CD8-positive, alpha-beta memory T cell (primary cell): ENCODE measurements at regions not wholly inside any gene's neighbourhood (a gene's known extent, or its start where the extent isn't known, plus 50 kb on each side); places are given as distances from the start of the nearest gene placed in this dataset.

ENCODE experiments used
- CTCF ChIA-PET: fragments of 350-600 bp; sonication (Branson Sonifier 250); formaldehyde crosslinking; loops from one replicate; lab custom pipeline; 2021; ENCODE audit warnings: antibody characterized with exemption; lab: Charles Lee
- POLR2A ChIA-PET: fragments of 350-600 bp; sonication (Branson Sonifier 250); formaldehyde crosslinking; loops from one replicate; lab custom pipeline; 2021; ENCODE audit warnings: antibody characterized with exemption; lab: Charles Lee
- DNase-seq, 5 donors: peaks; one replicate each; pipeline versions ENCODE4 v3.0.0 to v3.0.0-alpha.2; 2020 to 2022; ENCODE audit warnings: mixed read lengths in 1 of 5
- H3K27ac ChIP-seq: one replicate; pipeline ENCODE4 v1.7.0; 2013; ENCODE audit warnings: low read depth, mild to moderate bottlenecking, low read length, moderate library complexity
- H3K27me3 ChIP-seq: 2 replicates; pipeline ENCODE4 v1.7.0; 2013; ENCODE audit warnings: low read length, mild to moderate bottlenecking; ENCODE audit not compliant: insufficient read depth, poor library complexity, severe bottlenecking
- H3K36me3 ChIP-seq: 2 replicates; pipeline ENCODE4 v1.7.0; 2013; ENCODE audit warnings: mild to moderate bottlenecking, low read length, moderate library complexity; ENCODE audit not compliant: insufficient read depth
- H3K4me1 ChIP-seq: 2 replicates; pipeline ENCODE4 v1.7.0; 2013; ENCODE audit warnings: mild to moderate bottlenecking, low read length, moderate library complexity; ENCODE audit not compliant: insufficient read depth
- H3K4me3 ChIP-seq: 2 replicates; pipeline ENCODE4 v1.7.0; 2013; ENCODE audit warnings: mild to moderate bottlenecking, low read length
- H3K9me3 ChIP-seq: 2 replicates; pipeline ENCODE4 v1.7.0; 2013; ENCODE audit warnings: mild to moderate bottlenecking, low read length
- H3K27ac Mint-ChIP-seq, 8 donors: one replicate each; pipeline ENCODE4 v1.8.0; 2020 to 2021; ENCODE audit warnings: mixed read lengths in 8 of 8, mild to moderate bottlenecking in 6 of 8, inconsistent platforms in 3 of 8, moderate library complexity in 3 of 8
- H3K27me3 Mint-ChIP-seq, 2 donors: one replicate each; pipeline ENCODE4 v1.8.0; 2020 to 2021; ENCODE audit warnings: mixed read lengths in 2 of 2, mild to moderate bottlenecking in 1 of 2, moderate library complexity in 1 of 2
- H3K36me3 Mint-ChIP-seq, 3 donors: one replicate each; pipeline ENCODE4 v1.8.0; 2020 to 2021; ENCODE audit warnings: mixed read lengths in 3 of 3, inconsistent platforms in 1 of 3, mild to moderate bottlenecking in 1 of 3
- H3K4me1 Mint-ChIP-seq, 3 donors: one replicate each; pipeline ENCODE4 v1.8.0; 2020 to 2021; ENCODE audit warnings: mixed read lengths in 3 of 3, inconsistent platforms in 1 of 3, mild to moderate bottlenecking in 1 of 3
- H3K4me3 Mint-ChIP-seq, 7 donors: one replicate each; pipeline ENCODE4 v1.8.0; 2020 to 2021; ENCODE audit warnings: mixed read lengths in 7 of 7, mild to moderate bottlenecking in 6 of 7, moderate library complexity in 4 of 7, inconsistent platforms in 2 of 7
- H3K9me3 Mint-ChIP-seq, 5 donors: one replicate each; pipeline ENCODE4 v1.8.0; 2020 to 2022; ENCODE audit warnings: mixed read lengths in 5 of 5, mild to moderate bottlenecking in 3 of 5, moderate library complexity in 2 of 5, inconsistent platforms in 1 of 5

GRCh38 chr3:137081711-137082110 is 123.9 kb downstream of the IL20RB start:
- Mint-ChIP-seq H3K4me3 (no peak overlapping the region), H3K27ac (no peak overlapping the region), H3K36me3 (no peaks in the 10 kb centered on the region), H3K27me3 (peaks cover 7 to 47% of the 10 kb centered on the region in 2 donors), H3K4me1 (no peaks in the 10 kb centered on the region), H3K9me3 (no peaks in the 10 kb centered on the region)
- DNase-seq = no peak
- Histone ChIP-seq H3K36me3 (no peaks in the 10 kb centered on the region), H3K4me1 (no peaks in the 10 kb centered on the region), H3K27me3 (peaks cover 3% of the 10 kb centered on the region), H3K27ac (no peak overlapping the region), H3K4me3 (no peak overlapping the region), H3K9me3 (no peaks in the 10 kb centered on the region)
- CTCF ChIA-PET = no interaction called here
- POLR2A ChIA-PET = no interaction called here

- Histone ChIP-seq H3K4me3 (no peak overlapping the region), H3K27me3 (peaks cover 3% of the 10 kb centered on the region), H3K4me1 (no peaks in the 10 kb centered on the region), H3K36me3 (no peaks in the 10 kb centered on the region), H3K27ac (no peak overlapping the region), H3K9me3 (no peaks in the 10 kb centered on the region)
- Mint-ChIP-seq H3K27me3 (peaks cover 5 to 41% of the 10 kb centered on the region in 2 donors), H3K36me3 (no peaks in the 10 kb centered on the region), H3K4me1 (no peaks in the 10 kb centered on the region), H3K27ac (no peak overlapping the region), H3K9me3 (no peaks in the 10 kb centered on the region), H3K4me3 (no peak overlapping the region)
- CTCF ChIA-PET = no interaction called here
- POLR2A ChIA-PET = no interaction called here
- DNase-seq = no peak
These were observed 125.0 kb downstream of the IL20RB start for GRCh38 chr3:137082763-137083162.

- CTCF ChIA-PET = no interaction called here
- peaks cover 3% of the 10 kb centered on the region for H3K27me3 ChIP-seq
These were observed 125.5 kb downstream of the IL20RB start for GRCh38 chr3:137083332-137083731.

GRCh38 chr3:137084586-137084985 is 126.8 kb downstream of the IL20RB start:
- no peak for DNase-seq

More at GRCh38 chr3:137083332-137083731, 125.5 kb downstream of the IL20RB start:
- no peak overlapping the region for H3K27ac ChIP-seq
- H3K27ac Mint-ChIP-seq = no peak overlapping the region
- no peak overlapping the region for H3K4me3 Mint-ChIP-seq
- no peaks in the 10 kb centered on the region for H3K4me1 ChIP-seq
- no peaks in the 10 kb centered on the region for H3K36me3 ChIP-seq
- no peak for DNase-seq
- H3K9me3 ChIP-seq = no peaks in the 10 kb centered on the region
- no peaks in the 10 kb centered on the region for H3K4me1 Mint-ChIP-seq
- H3K27me3 Mint-ChIP-seq = peaks cover 5 to 36% of the 10 kb centered on the region in 2 donors
- no peaks in the 10 kb centered on the region for H3K9me3 Mint-ChIP-seq
- POLR2A ChIA-PET = no interaction called here
- H3K4me3 ChIP-seq = no peak overlapping the region
- no peaks in the 10 kb centered on the region for H3K36me3 Mint-ChIP-seq

GRCh38 chr3:137097386-137097785 is 139.6 kb downstream of the IL20RB start:
- Histone ChIP-seq H3K27me3 (peaks cover 4% of the 10 kb centered on the region), H3K27ac (no peak overlapping the region), H3K4me1 (no peaks in the 10 kb centered on the region), H3K9me3 (no peaks in the 10 kb centered on the region), H3K36me3 (no peaks in the 10 kb centered on the region), H3K4me3 (no peak overlapping the region)
- DNase-seq = no peak
- peaks cover 10 to 36% of the 10 kb centered on the region in 2 donors for H3K27me3 Mint-ChIP-seq
- H3K4me1 Mint-ChIP-seq = no peaks in the 10 kb centered on the region
- POLR2A ChIA-PET = no interaction called here
- CTCF ChIA-PET = interaction anchor here (0.6 to 2.4 kb wide), 4 partner anchors 8 to 14 kb away, joined by 3 to 7 read pairs (median 6); no protein-coding TSS in a partner anchor
- no peaks in the 10 kb centered on the region for H3K36me3 Mint-ChIP-seq
- H3K4me3 Mint-ChIP-seq = no peak overlapping the region
- H3K9me3 Mint-ChIP-seq = peaks cover 0 to 8% (median 3%) of the 10 kb centered on the region in 5 donors
- H3K27ac Mint-ChIP-seq = no peak overlapping the region

More at GRCh38 chr3:137084586-137084985, 126.8 kb downstream of the IL20RB start:
- no peaks in the 10 kb centered on the region for H3K4me1 Mint-ChIP-seq
- no peaks in the 10 kb centered on the region for H3K9me3 ChIP-seq
- H3K4me3 Mint-ChIP-seq = no peak overlapping the region
- H3K4me1 ChIP-seq = no peaks in the 10 kb centered on the region
- no peaks in the 10 kb centered on the region for H3K36me3 Mint-ChIP-seq
- H3K27me3 Mint-ChIP-seq = peaks cover 5 to 38% of the 10 kb centered on the region in 2 donors
- POLR2A ChIA-PET = no interaction called here
- no peak overlapping the region for H3K4me3 ChIP-seq
- CTCF ChIA-PET = no interaction called here
- no peaks in the 10 kb centered on the region for H3K9me3 Mint-ChIP-seq
- H3K27ac Mint-ChIP-seq = no peak overlapping the region
- H3K27ac ChIP-seq = no peak overlapping the region
- H3K36me3 ChIP-seq = no peaks in the 10 kb centered on the region
- H3K27me3 ChIP-seq = no peaks in the 10 kb centered on the region

GRCh38 chr3:137097852-137098251 is 140.1 kb downstream of the IL20RB start:
- H3K36me3 ChIP-seq = no peaks in the 10 kb centered on the region
- no peaks in the 10 kb centered on the region for H3K9me3 ChIP-seq
- POLR2A ChIA-PET = no interaction called here
- Mint-ChIP-seq H3K4me3 (no peak overlapping the region), H3K27me3 (peaks cover 9 to 36% of the 10 kb centered on the region in 2 donors), H3K36me3 (no peaks in the 10 kb centered on the region), H3K9me3 (peaks cover 0 to 8% (median 0%) of the 10 kb centered on the region in 5 donors), H3K27ac (no peak overlapping the region), H3K4me1 (no peaks in the 10 kb centered on the region)
- no peak for DNase-seq
- no peaks in the 10 kb centered on the region for H3K4me1 ChIP-seq
- CTCF ChIA-PET = interaction anchor here (0.6 to 2.4 kb wide), 2 partner anchors 9 to 12 kb away, joined by 3 to 7 read pairs; no protein-coding TSS in a partner anchor
- no peak overlapping the region for H3K27ac ChIP-seq
- peaks cover 4% of the 10 kb centered on the region for H3K27me3 ChIP-seq
- H3K4me3 ChIP-seq = no peak overlapping the region

- CTCF ChIA-PET = no interaction called here
These were observed 141.8 kb downstream of the IL20RB start for GRCh38 chr3:137099364-137100219.

GRCh38 chr3:137100326-137100725 is 142.5 kb downstream of the IL20RB start:
- H3K4me3 ChIP-seq = no peak overlapping the region
- no peak for DNase-seq
- H3K9me3 ChIP-seq = no peaks in the 10 kb centered on the region
- H3K4me1 ChIP-seq = peaks cover under 1% of the 10 kb centered on the region
- Mint-ChIP-seq H3K4me3 (no peak overlapping the region), H3K27me3 (peaks cover 9 to 36% of the 10 kb centered on the region in 2 donors), H3K4me1 (no peaks in the 10 kb centered on the region), H3K36me3 (no peaks in the 10 kb centered on the region), H3K27ac (no peak overlapping the region), H3K9me3 (peaks cover 0 to 8% (median 0%) of the 10 kb centered on the region in 5 donors)
- ChIA-PET CTCF (no interaction called here), POLR2A (no interaction called here)
- H3K27me3 ChIP-seq = peaks cover 4% of the 10 kb centered on the region
- H3K36me3 ChIP-seq = no peaks in the 10 kb centered on the region
- H3K27ac ChIP-seq = no peak overlapping the region

More at GRCh38 chr3:137099364-137100219, 141.8 kb downstream of the IL20RB start:
- Histone ChIP-seq H3K36me3 (no peaks in the 10 kb centered on the region), H3K4me3 (no peak overlapping the region), H3K9me3 (no peaks in the 10 kb centered on the region), H3K27me3 (peaks cover 4% of the 10 kb centered on the region), H3K4me1 (no peaks in the 10 kb centered on the region), H3K27ac (no peak overlapping the region)
- POLR2A ChIA-PET = no interaction called here
- no peak for DNase-seq
- Mint-ChIP-seq H3K9me3 (peaks cover 0 to 8% (median 0%) of the 10 kb centered on the region in 5 donors), H3K27me3 (peaks cover 9 to 36% of the 10 kb centered on the region in 2 donors), H3K4me3 (no peak overlapping the region), H3K27ac (no peak overlapping the region), H3K36me3 (no peaks in the 10 kb centered on the region), H3K4me1 (no peaks in the 10 kb centered on the region)
